ENCODE measurements at regions not wholly inside any gene's neighbourhood (a gene's known extent, or its start where the extent isn't known, plus 50 kb on each side); places are given as distances from the start of the nearest gene placed in this dataset.
A peak's percentile ranks its signal among the peaks of the same experiment; 100 is the strongest.

- DNase-seq, result no peak
These were observed 146.6 kb upstream of the TBL1X start for GRCh38 chrX:9318213-9318612.

DNA sequence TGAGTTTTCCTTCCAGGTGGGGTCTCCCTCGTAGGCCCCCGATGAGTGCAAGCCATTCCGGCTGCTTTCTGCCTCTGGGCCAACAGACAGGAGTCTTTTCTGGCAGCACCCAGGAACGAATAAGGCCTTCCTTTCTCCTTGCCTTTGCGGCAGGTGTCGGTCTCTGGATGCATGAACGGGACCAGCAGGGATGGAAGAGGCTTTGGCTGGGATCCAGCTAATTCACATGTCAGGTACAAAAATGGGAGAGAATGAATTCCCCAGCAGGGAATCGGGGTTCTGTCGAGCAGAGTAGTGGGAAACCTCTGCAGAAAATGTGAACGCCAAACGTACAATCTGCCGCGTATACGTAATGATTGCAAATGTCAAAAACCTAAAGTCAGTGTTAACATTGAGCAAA lies 146.1 kb upstream of the TBL1X start:
- peak in 1 of 2 experiments; percentile 26 for DNase-seq

- no peak for DNase-seq
These were observed 143.9 kb upstream of the TBL1X start for GRCh38 chrX:9320940-9321339.

- no peak for DNase-seq
These were observed 140.2 kb upstream of the TBL1X start for GRCh38 chrX:9324676-9325075.

DNA sequence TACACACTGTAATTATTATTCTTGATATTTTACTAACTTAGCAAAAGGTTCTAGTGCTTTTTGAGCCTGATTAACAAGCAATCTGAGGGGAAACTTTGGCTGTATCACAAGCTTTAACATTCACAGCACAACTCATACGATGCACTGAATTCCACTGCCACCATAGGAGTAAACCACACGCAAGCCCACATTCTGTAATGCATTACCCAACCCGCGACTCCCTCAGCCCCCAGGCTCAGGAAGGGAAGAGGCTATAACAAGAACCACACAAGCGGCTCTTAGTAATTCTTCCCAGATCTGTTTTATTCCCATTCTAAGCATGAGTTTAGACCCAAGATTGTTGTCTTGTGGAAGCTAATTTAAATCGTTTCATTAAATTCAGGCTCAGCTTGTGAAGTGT lies 138.5 kb upstream of the TBL1X start:
- no peak for DNase-seq

DNA sequence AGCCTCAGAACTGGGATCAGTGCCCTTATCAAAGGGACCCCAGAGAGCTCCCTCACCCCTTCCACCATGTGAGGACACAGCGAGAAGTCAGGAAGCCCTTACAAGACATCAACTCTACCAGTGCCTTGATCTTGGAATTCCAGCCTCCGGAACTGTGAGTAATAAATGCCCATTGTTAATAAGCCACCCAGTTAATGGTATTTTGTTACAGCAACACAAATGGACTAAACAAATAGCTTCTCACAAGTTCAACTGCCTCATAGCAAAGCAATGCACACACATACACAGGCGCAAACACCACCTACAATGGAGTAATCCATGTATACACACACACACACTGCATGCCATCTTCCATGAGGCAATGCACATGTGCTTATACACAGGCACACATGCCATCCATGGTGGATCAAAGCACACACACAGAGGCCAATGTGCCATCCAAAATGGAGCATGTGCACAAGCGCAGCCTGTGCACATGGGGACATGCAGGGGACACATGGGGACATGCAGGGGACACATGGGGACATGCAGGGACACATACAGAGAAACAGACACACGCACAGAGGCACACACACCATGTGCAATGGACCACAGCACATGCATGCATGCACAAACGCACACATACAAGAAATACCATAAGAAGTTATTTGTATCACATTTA lies 137.6 kb upstream of the TBL1X start:
- DNase-seq, result no peak

DNA sequence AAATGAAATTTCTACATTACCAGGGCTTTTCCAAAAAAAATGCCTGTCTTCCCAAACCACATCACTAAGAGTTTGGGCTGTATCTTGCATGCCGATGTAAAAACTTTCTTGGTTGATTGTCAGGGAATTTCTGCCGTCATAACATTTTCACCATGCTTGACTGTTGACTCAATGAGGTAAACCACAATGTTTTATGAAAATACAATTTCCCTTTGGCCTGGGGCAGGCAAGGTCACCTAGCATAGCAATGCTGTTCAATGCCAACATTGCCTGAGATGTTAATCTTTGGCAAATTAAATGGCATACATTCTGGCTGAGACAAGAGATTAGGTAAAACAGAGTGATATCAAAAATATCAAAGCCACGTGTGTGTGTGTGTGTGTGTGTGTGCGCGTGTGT lies 137.1 kb upstream of the TBL1X start:
- no peak for DNase-seq

- no peak for DNase-seq
These were observed 135.8 kb upstream of the TBL1X start for GRCh38 chrX:9329056-9329455.

GRCh38 chrX:9330249-9330982 lies 134.4 kb upstream of the TBL1X start:
- DNase-seq, result no peak

DNA sequence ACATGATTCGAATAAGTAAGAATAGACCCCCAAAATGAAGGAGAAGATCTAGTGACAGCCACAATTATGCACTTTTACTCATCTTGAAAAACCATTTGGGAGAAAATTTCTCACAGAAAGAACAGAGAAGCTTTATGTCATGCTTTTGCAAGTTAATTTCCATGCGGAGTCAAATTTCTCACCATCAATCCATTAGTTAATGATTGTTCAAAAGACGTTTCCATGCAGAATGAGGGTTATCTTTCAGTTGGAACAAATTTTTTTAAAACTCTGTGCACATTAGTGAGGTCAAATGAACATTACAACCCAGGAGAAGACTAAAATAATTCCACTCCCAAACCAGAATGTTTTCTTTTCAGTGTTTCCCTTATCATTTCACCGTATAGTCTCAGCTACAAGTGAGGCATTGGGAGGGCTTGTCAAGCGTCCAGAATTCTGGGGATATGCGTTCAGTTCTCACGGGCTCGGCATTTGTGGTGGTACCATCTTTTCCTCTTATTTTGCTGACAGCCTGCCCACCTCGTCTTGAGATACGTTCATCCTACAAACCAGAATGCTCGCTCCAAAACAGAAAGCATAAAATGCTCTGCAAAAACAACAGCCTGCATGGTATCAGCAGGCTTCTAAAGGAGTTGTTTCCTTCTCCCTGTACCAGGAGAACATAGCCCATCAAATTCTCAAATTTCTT lies 130.8 kb upstream of the TBL1X start:
- DNase-seq, result no peak

GRCh38 chrX:9335251-9335650 lies 129.6 kb upstream of the TBL1X start:
- no peak for DNase-seq

DNA sequence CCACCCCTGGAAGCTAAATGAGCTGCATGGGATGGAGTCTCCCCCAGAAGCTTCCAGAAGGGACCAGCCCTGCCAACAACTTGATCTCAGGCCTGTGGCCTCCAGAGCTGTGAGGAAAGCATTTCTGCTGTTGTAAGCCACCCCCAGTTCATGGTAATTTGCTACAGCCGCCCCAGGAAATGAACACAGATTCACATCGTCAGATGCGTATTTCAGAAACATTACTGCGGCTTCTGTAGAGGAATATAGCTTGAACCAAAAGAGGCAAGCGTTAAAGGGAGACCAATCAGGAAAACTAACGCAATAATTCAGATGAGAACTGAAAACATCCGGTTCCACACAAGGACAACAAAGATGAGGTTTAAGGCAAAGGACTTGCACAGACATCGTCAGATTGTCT lies 128.4 kb upstream of the TBL1X start:
- no peak for DNase-seq

- peak in 1 of 2 experiments; percentile 18 for DNase-seq
These were observed 127.8 kb upstream of the TBL1X start for GRCh38 chrX:9337046-9337445.

DNA sequence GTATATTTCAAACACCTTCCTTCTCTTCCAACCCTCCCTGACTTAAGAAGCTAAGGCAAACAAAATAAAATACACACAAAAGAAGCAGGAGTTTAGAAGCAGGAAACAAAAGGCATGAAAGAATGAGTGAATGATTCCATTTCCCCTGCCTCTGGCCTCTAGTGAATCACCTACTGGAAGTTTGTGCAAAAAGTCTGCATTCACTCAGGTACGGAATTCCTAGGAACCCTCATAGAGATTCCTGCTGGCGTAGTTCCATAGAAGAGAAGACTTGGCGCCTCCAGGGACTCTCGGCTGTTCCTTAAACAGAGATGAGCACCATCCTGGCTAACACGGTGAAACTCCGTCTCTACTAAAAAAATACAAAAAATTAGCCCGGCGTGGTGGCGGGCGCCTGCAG lies 125.9 kb upstream of the TBL1X start:
- no peak for DNase-seq

GRCh38 chrX:9339603-9340491 lies 125.0 kb upstream of the TBL1X start:
- peak; percentile 42 to 80 for DNase-seq

GRCh38 chrX:9340598-9341290 lies 124.1 kb upstream of the TBL1X start:
- peak in 1 of 2 experiments; percentile 45 for DNase-seq

DNA sequence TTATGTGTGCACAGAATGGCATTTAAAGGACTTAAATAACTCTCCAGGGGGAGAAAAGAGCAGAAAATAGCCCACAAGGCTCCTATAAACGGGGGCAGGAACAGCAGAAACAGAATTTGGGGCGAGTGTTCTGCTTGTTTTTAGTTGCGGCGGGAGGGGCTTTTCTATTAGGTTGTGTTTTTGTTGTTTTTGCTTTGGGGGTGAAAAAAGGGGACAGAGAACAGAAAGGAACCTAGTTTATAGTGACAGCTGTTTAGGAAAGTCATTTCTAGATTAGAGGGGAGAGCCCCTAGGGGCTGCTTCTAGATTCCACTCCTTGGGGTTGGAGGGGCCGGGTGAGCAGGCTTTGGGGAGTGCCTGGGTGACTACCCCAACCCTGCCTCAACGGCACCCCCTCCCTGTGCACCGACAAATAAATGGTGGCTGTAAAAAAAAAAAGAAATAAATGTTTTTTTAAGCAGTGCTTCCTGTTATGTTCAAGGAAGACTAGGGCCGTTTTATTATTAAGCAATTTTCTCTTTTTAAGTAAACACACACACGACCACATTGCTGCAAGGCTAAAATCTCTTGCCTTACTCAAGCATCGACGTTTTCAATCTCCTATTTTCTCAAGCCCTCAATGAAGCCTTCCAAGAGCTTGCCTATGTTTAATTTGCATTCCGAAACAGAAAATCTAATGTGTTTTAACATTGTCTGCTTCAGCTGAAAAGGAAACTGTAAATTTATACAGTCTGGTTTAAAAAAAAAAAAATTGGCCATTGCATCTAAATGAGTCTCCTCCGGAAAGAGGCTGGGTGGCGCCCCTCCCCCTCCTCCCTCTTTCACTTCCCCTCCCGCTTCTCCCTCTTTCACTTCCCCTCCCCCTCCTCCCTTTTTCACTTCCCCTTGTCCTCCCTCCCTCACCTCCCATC lies 123.3 kb upstream of the TBL1X start:
- peak in 1 of 2 experiments; percentile 31 for DNase-seq

DNA sequence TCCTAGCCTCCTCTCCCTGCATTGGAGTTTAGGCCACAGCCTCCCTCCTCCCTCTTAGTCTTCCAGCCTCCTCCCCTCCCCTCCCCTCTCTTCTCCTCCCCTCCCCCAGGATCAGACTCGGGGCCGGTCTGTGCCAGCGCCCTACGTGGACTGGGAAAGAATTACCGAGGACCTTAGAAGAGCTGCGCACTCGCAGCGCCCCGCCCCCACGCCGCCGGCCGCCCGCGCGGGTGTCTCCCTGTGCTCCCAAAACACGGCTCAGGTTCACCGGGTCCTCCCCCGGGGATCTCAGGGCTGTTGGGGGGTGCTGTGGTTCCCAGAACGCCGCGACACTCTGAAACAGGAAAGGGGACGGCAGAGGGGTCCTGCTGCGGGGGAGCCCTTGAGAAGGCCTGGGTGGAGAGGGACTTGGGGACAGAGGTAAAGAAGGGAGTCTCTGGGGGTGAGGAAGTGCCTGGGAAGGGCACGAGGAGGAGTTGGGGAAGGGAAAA lies 122.3 kb upstream of the TBL1X start:
- peak; percentile 52 to 68 for DNase-seq

- no peak for DNase-seq
These were observed 120.9 kb upstream of the TBL1X start for GRCh38 chrX:9343971-9344370.

DNA sequence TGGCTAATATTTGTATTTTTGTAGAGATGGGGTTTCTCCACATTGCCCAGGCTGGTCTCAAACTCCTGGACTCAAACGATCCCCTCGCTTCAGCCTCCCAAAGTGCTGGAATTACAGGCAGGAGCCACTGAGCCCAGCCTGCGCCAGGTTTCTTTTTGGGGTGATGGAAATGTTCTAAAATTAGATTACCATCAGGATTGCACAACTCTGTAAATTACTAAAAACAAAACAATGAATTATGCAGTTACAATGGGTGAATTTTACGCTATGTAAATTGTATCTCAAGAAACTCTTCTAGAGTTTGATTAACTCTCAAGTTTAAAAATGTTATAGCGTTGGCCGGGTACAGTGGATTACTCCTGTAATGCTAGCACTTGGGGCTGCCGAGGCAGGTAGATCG lies 118.9 kb upstream of the TBL1X start:
- no peak for DNase-seq

All from NCI-H524 (cell line).